Suprapubic skin (tissue), 4 donors: ENCODE measurements at regions not wholly inside any gene's neighbourhood (a gene's known extent, or its start where the extent isn't known, plus 50 kb on each side); places are given as distances from the start of the nearest gene placed in this dataset.
"Not testable (repeated sequence)": the region's sequence is repeated elsewhere in the genome, so short reads cannot be mapped to it uniquely, and the experiment has no call there.

Experiments used
- DNase-seq, 2 donors: peaks; one replicate each; pipeline ENCODE4 v3.0.0-alpha.2; 2019; ENCODE audit warnings: low spot score in 2 of 2
- H3K27ac ChIP-seq: fragments of 200-600 bp; sonication (generic); one replicate; pipeline ENCODE4 v1.5.1; 2019
- H3K27me3 ChIP-seq: fragments of 200-600 bp; sonication (generic); one replicate; pipeline ENCODE4 v1.5.1; 2019
- H3K36me3 ChIP-seq: fragments of 200-600 bp; sonication (generic); one replicate; pipeline ENCODE4 v1.5.1; 2019
- H3K4me1 ChIP-seq: fragments of 200-600 bp; sonication (generic); one replicate; pipeline ENCODE4 v1.5.1; 2019
- H3K4me3 ChIP-seq: fragments of 200-600 bp; sonication (generic); one replicate; pipeline ENCODE4 v1.5.1; 2019; ENCODE audit warnings: mild to moderate bottlenecking
- H3K9me3 ChIP-seq: fragments of 200-600 bp; sonication (generic); one replicate; pipeline ENCODE4 v1.5.1; 2019
- EP300 ChIP-seq: sonication (generic); formaldehyde crosslinking; IDR thresholded peaks from one replicate; pipeline ENCODE4 v1.6.1; 2017; ENCODE audit warnings: antibody characterized with exemption
- POLR2A ChIP-seq, 2 donors: fragments of 450-650 bp; IDR thresholded peaks; one replicate each; pipeline ENCODE4 v1.6.1; 2017; ENCODE audit warnings: antibody characterized with exemption in 2 of 2, mild to moderate bottlenecking in 2 of 2, moderate library complexity in 2 of 2
- POLR2AphosphoS5 ChIP-seq, 3 donors: sonication (generic); formaldehyde crosslinking; IDR thresholded peaks; one replicate each; pipeline ENCODE4 v1.6.1; 2017; ENCODE audit warnings: antibody characterized with exemption in 3 of 3
- WGBS: methylation state at CpG from one replicate; pipeline ENCODE4 v1.1.5; 2018; 5-methylcytosine and 5-hydroxymethylcytosine counted together
- TF ChIP-seq, protein P1 (sequence below), 2 donors: fragments of 200-600 bp in 1 of 2; fragments of 450-650 bp in 1 of 2; sonication (generic) in 1 of 2; IDR thresholded peaks; one replicate each; pipeline ENCODE4 v1.5.1; 2016 to 2019; ENCODE audit warnings: antibody characterized with exemption in 2 of 2, mild to moderate bottlenecking in 1 of 2, moderate library complexity in 1 of 2

- Histone ChIP-seq H3K4me3 (no peak overlapping the region), H3K4me1 (no peaks in the 10 kb centered on the region), H3K27me3 (no peaks in the 10 kb centered on the region), H3K36me3 (no peaks in the 10 kb centered on the region), H3K27ac (no peak overlapping the region), H3K9me3 (no peaks in the 10 kb centered on the region)
- TF ChIP-seq POLR2AphosphoS5 (IDR thresholded peaks at IDR 0.05) = no peak
- TF ChIP-seq, protein P1, sequence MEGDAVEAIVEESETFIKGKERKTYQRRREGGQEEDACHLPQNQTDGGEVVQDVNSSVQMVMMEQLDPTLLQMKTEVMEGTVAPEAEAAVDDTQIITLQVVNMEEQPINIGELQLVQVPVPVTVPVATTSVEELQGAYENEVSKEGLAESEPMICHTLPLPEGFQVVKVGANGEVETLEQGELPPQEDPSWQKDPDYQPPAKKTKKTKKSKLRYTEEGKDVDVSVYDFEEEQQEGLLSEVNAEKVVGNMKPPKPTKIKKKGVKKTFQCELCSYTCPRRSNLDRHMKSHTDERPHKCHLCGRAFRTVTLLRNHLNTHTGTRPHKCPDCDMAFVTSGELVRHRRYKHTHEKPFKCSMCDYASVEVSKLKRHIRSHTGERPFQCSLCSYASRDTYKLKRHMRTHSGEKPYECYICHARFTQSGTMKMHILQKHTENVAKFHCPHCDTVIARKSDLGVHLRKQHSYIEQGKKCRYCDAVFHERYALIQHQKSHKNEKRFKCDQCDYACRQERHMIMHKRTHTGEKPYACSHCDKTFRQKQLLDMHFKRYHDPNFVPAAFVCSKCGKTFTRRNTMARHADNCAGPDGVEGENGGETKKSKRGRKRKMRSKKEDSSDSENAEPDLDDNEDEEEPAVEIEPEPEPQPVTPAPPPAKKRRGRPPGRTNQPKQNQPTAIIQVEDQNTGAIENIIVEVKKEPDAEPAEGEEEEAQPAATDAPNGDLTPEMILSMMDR (IDR thresholded peaks at IDR 0.05) = no peak
- TF ChIP-seq EP300 = no peak
- TF ChIP-seq POLR2A (IDR thresholded peaks at IDR 0.05) = no peak
- 85% methylated on average over 3 of the region's 4 CpGs for WGBS
- DNase-seq = no peak
These were observed 425.5 kb upstream of the FTMT start for GRCh38 chr5:121426153-121426552.

GRCh38 chr5:121429761-121430160 lies 421.9 kb upstream of the FTMT start:
- 62% methylated on average over 1 of the region's 1 CpG for WGBS
- H3K27ac ChIP-seq = no peak overlapping the region
- no peak for DNase-seq
- no peaks in the 10 kb centered on the region for H3K36me3 ChIP-seq
- no peaks in the 10 kb centered on the region for H3K9me3 ChIP-seq
- no peak overlapping the region for H3K4me3 ChIP-seq
- no peaks in the 10 kb centered on the region for H3K4me1 ChIP-seq
- no peaks in the 10 kb centered on the region for H3K27me3 ChIP-seq
- TF ChIP-seq, protein P1 (IDR thresholded peaks at IDR 0.05) = no peak
- TF ChIP-seq POLR2A (IDR thresholded peaks at IDR 0.05) (no peak), POLR2AphosphoS5 (IDR thresholded peaks at IDR 0.05) (no peak), EP300 (no peak)

DNA sequence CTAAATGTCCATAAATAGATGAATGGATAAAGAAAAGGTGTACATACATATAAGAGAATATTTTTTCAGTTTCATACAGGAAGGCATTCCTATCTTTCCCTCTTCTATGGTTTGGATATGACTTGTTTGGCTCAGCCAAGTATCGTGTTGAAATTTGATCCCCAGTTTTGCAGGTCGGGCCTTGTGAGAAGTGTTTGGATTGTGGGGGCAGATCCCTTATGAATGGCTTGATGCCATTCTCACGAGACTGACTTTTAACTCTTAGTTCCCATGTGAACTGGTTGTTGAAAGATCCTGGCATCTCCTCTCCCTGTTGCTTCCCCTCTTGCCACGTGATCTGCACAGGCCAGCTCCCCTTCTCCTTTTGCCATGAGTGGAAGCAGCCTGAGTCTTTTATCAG lies 421.1 kb upstream of the FTMT start:
- no peaks in the 10 kb centered on the region for H3K27me3 ChIP-seq
- DNase-seq = no peak
- no peak overlapping the region for H3K27ac ChIP-seq
- WGBS = 35% methylated on average over 4 of the region's 4 CpGs
- H3K9me3 ChIP-seq = no peaks in the 10 kb centered on the region
- H3K4me3 ChIP-seq = no peak overlapping the region
- no peaks in the 10 kb centered on the region for H3K36me3 ChIP-seq
- TF ChIP-seq, protein P1 (IDR thresholded peaks at IDR 0.05) = no peak
- TF ChIP-seq POLR2A (IDR thresholded peaks at IDR 0.05) = no peak
- no peaks in the 10 kb centered on the region for H3K4me1 ChIP-seq

DNA sequence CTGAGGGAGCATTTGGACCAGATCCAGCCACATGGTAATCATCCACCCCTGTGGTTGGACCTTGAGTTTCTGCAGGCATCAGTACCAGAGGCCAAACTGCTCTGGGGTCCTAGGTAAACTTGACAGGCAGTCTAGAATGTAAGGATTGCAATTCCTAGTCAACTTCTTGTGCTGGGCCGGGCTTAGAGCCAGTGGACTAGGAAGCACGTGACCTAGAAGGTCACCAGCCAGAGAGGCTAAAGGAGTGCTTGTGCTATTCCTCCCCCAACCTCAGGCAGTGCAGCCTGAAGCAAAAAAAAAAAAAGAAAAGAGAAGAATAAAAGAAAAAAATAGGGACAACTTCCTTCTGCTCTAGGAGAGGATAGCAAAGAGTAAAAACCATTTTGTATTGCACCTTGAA lies 406.2 kb upstream of the FTMT start:
- no peaks in the 10 kb centered on the region for H3K4me1 ChIP-seq
- no peak overlapping the region for H3K27ac ChIP-seq
- no peaks in the 10 kb centered on the region for H3K9me3 ChIP-seq
- no peak for DNase-seq
- no peaks in the 10 kb centered on the region for H3K36me3 ChIP-seq
- WGBS = 70% methylated on average over 2 of the region's 2 CpGs
- no peaks in the 10 kb centered on the region for H3K27me3 ChIP-seq
- TF ChIP-seq POLR2AphosphoS5 (IDR thresholded peaks at IDR 0.05) (no peak), EP300 (no peak), POLR2A (IDR thresholded peaks at IDR 0.05) (no peak)
- TF ChIP-seq, protein P1 (IDR thresholded peaks at IDR 0.05) = no peak
- H3K4me3 ChIP-seq = no peak overlapping the region

- no peak for DNase-seq
- no peaks in the 10 kb centered on the region for H3K4me1 ChIP-seq
These were observed 389.2 kb upstream of the FTMT start for GRCh38 chr5:121462441-121462840.

GRCh38 chr5:121471222-121471621 lies 380.5 kb upstream of the FTMT start:
- H3K4me3 ChIP-seq, H3K4me1 ChIP-seq, H3K9me3 ChIP-seq, H3K27me3 ChIP-seq, DNase-seq, H3K27ac ChIP-seq, H3K36me3 ChIP-seq: not testable (repeated sequence)

More at GRCh38 chr5:121462441-121462840, 389.2 kb upstream of the FTMT start:
- WGBS = 70% methylated on average over 3 of the region's 3 CpGs
- no peaks in the 10 kb centered on the region for H3K27me3 ChIP-seq
- no peaks in the 10 kb centered on the region for H3K9me3 ChIP-seq
- no peaks in the 10 kb centered on the region for H3K36me3 ChIP-seq
- H3K4me3 ChIP-seq = no peak overlapping the region
- no peak overlapping the region for H3K27ac ChIP-seq
- TF ChIP-seq POLR2AphosphoS5 (IDR thresholded peaks at IDR 0.05) (no peak), EP300 (no peak), POLR2A (IDR thresholded peaks at IDR 0.05) (no peak)
- TF ChIP-seq, protein P1 (IDR thresholded peaks at IDR 0.05) = no peak
